K562 (cell line): ENCODE measurements at regions not wholly inside any gene's neighbourhood (a gene's known extent, or its start where the extent isn't known, plus 50 kb on each side); places are given as distances from the start of the nearest gene placed in this dataset.

Experiments
- ATAC-seq: fragments of 200-7000 bp; cut with Tn5 transposase; 3 replicates; pipeline ENCODE4 v1.9.1; 2020; ENCODE audit warnings: moderate library complexity
- BruUV-seq: library from RNA; stranded (reverse); fragments of 400-500 nt; replicated peaks from 2 replicates; lab custom pipeline; 2021; lab: Mats Ljungman, UMichigan
- CTCF ChIA-PET: fragments of 300-600 bp; formaldehyde crosslinking; extraction: SDS; loops from one replicate; lab custom pipeline; 2021; ENCODE audit warnings: low intra/inter-chr PET ratio; lab: Yijun Ruan, JAX
- POLR2A ChIA-PET: fragments of 300-600, 350-650 bp; sonication (Branson Sonifier 250); formaldehyde crosslinking; extraction: SDS; loops from one replicate; lab custom pipeline; 2021; ENCODE audit warnings: antibody characterized with exemption, inconsistent platforms; lab: Yijun Ruan, JAX
- DNase-seq, 4 experiments: peaks; one replicate each; pipeline versions ENCODE4 v3.0.0 to v3.0.0-alpha.2; 2011 to 2018; ENCODE audit warnings: low spot score in 3 of 4, mixed read lengths in 3 of 4; ENCODE audit errors: extremely low read depth in 1 of 4
- FAIRE-seq: peaks from 2 replicates; lab custom pipeline; 2011; peaks lifted over from hg19 to GRCh38; lab: Jason Lieb, UNC
- H2AFZ ChIP-seq: 2 replicates; pipeline ENCODE4 v1.6.0; 2011; ENCODE audit warnings: low read depth, low read length, control low read depth, inconsistent platforms
- H3K27ac ChIP-seq: fragments of 200-600 bp; 3 replicates; pipeline ENCODE4 v1.8.0; 2011; ENCODE audit warnings: low read depth, mild to moderate bottlenecking, control low read depth, inconsistent platforms, low read length, moderate library complexity, mixed read lengths; ENCODE audit errors: extremely low read depth
- H3K27me3 ChIP-seq, 2 experiments: fragments of 300-600 bp in 1 of 2; 2 replicates in 1 of 2; 3 replicates in 1 of 2; pipeline versions ENCODE4 v1.6.0 to v1.8.0; 2011; ENCODE audit warnings: inconsistent platforms in 2 of 2, low read length in 2 of 2, mild to moderate bottlenecking in 1 of 2, mixed read lengths in 1 of 2, moderate library complexity in 1 of 2; ENCODE audit not compliant: control insufficient read depth in 2 of 2, insufficient read depth in 2 of 2
- H3K36me3 ChIP-seq: fragments of 300-600 bp; 3 replicates; pipeline ENCODE4 v1.8.0; 2011; ENCODE audit warnings: mild to moderate bottlenecking, low read length, inconsistent platforms; ENCODE audit not compliant: control insufficient read depth, insufficient read depth
- H3K4me1 ChIP-seq, 2 experiments: fragments of 200-600 bp in 1 of 2; replicated peaks in 1 of 2; 2 replicates in 1 of 2; 3 replicates in 1 of 2; pipeline versions ENCODE4 v1.5.1 to v1.8.0; 2011; ENCODE audit warnings: inconsistent platforms in 2 of 2, low read length in 2 of 2, mild to moderate bottlenecking in 1 of 2, mixed read lengths in 1 of 2, moderate library complexity in 1 of 2; ENCODE audit not compliant: control insufficient read depth in 2 of 2, insufficient read depth in 2 of 2
- H3K4me2 ChIP-seq: 2 replicates; pipeline ENCODE4 v1.6.1; 2011; ENCODE audit warnings: low read length, control low read depth, inconsistent platforms, mixed read lengths; ENCODE audit not compliant: insufficient read depth
- H3K4me3 ChIP-seq: fragments of 200-600 bp; sonication (generic), shearing (Covaris generic); 2 replicates; pipeline ENCODE4 v1.5.1; 2016; ENCODE audit warnings: control low read depth, inconsistent platforms
- H3K79me2 ChIP-seq: fragments of 200-600 bp; 3 replicates; pipeline ENCODE4 v1.8.0; 2011; ENCODE audit warnings: low read length, inconsistent platforms; ENCODE audit not compliant: control insufficient read depth, insufficient read depth
- H3K9ac ChIP-seq, 2 experiments: 2 replicates each; pipeline versions ENCODE4 v1.6.0 to v1.6.1; 2011; ENCODE audit warnings: low read depth in 2 of 2, low read length in 2 of 2, control low read depth in 1 of 2, inconsistent platforms in 1 of 2, mild to moderate bottlenecking in 1 of 2, mixed read lengths in 1 of 2; ENCODE audit not compliant: insufficient read depth in 1 of 2
- H3K9me1 ChIP-seq: one replicate; pipeline ENCODE4 v1.6.0; 2011; ENCODE audit warnings: inconsistent platforms, mild to moderate bottlenecking, low read length, moderate library complexity; ENCODE audit not compliant: control insufficient read depth, insufficient read depth
- H3K9me3 ChIP-seq: replicated peaks from 2 replicates; pipeline ENCODE4 v1.5.1; 2011; ENCODE audit warnings: low read depth, low read length, inconsistent platforms; ENCODE audit not compliant: control insufficient read depth, insufficient read depth
- H4K20me1 ChIP-seq: replicated peaks from 2 replicates; pipeline ENCODE4 v1.6.1; 2011; ENCODE audit warnings: low read length, inconsistent platforms, mixed read lengths; ENCODE audit not compliant: control insufficient read depth, insufficient read depth
- C11orf30 ChIP-seq: fragments of 450-650 bp; IDR thresholded peaks from 2 replicates; pipeline ENCODE4 v1.6.1; 2016; ENCODE audit warnings: low read depth, mild to moderate bottlenecking
- DMBX1 ChIP-seq: fragments of 250-450 bp; sonication (Bioruptor Pico); IDR thresholded peaks from 2 replicates; pipeline ENCODE4 v1.8.0; 2022; ENCODE audit warnings: inconsistent platforms, mild to moderate bottlenecking, moderate library complexity, borderline replicate concordance
- DNMT1 ChIP-seq: fragments of 450-650 bp; IDR thresholded peaks from 2 replicates; pipeline ENCODE4 v1.6.1; 2016; ENCODE audit warnings: antibody characterized with exemption, mild to moderate bottlenecking
- FOXJ3 ChIP-seq: sonication (generic); formaldehyde crosslinking; IDR thresholded peaks from 2 replicates; pipeline ENCODE4 v1.4.0; 2020; ENCODE audit warnings: mild to moderate bottlenecking, missing genetic modification reagents
- FOXP1 ChIP-seq: sonication (generic); formaldehyde crosslinking; IDR thresholded peaks from 2 replicates; pipeline ENCODE4 v1.8.0; 2022; ENCODE audit warnings: mild to moderate bottlenecking, missing genetic modification reagents
- HMG20A ChIP-seq: fragments of 450-650 bp; formaldehyde crosslinking; conservative IDR thresholded peaks from 2 replicates; pipeline ENCODE4 v1.4.0; 2020; ENCODE audit warnings: mild to moderate bottlenecking, mixed read lengths
- HNRNPH1 ChIP-seq: fragments of 200-400 bp; formaldehyde crosslinking; optimal IDR thresholded peaks from 2 replicates; pipeline ENCODE3; 2017; ENCODE audit warnings: low read depth, mild to moderate bottlenecking, low read length, moderate library complexity
- HOXB6 ChIP-seq: fragments of 250-450 bp; sonication (Bioruptor Pico); IDR thresholded peaks from 2 replicates; pipeline ENCODE4 v1.5.1; 2022; ENCODE audit warnings: mild to moderate bottlenecking, borderline replicate concordance
- KAT2B ChIP-seq: IDR thresholded peaks from one replicate; pipeline ENCODE4 v1.6.1; 2012; ENCODE audit warnings: low read depth, mild to moderate bottlenecking, control low read depth, inconsistent platforms, low read length, moderate library complexity
- KLF1 ChIP-seq: fragments of 450-650 bp; IDR thresholded peaks from 2 replicates; pipeline ENCODE4 v1.6.1; 2016; ENCODE audit warnings: missing genetic modification characterization, missing compliant biosample characterization
- KLF16 ChIP-seq: IDR thresholded peaks from 2 replicates; pipeline ENCODE4 v1.6.1; 2016; ENCODE audit warnings: antibody characterized with exemption
- SMARCA5 ChIP-seq: fragments of 450-650 bp; IDR thresholded peaks from 2 replicates; pipeline ENCODE4 v1.6.1; 2016
- TBL1XR1 ChIP-seq, 2 experiments: IDR thresholded peaks; 2 replicates each; pipeline ENCODE4 v1.6.1; 2012; ENCODE audit warnings: improper control_type of control experiment in 2 of 2, low read length in 2 of 2, mild to moderate bottlenecking in 1 of 2
- TEAD4 ChIP-seq, 2 experiments: sonication (generic) in 1 of 2; formaldehyde crosslinking in 1 of 2; IDR thresholded peaks; 2 replicates each; pipeline versions ENCODE4 v1.6.1 to v1.8.0; 2012 to 2022; ENCODE audit warnings: borderline replicate concordance in 1 of 2, inconsistent platforms in 1 of 2, low read length in 1 of 2, mild to moderate bottlenecking in 1 of 2, missing genetic modification reagents in 1 of 2
- ZNF124 ChIP-seq: sonication (generic); formaldehyde crosslinking; IDR thresholded peaks from 2 replicates; pipeline ENCODE4 v1.8.1; 2022; ENCODE audit warnings: missing genetic modification reagents
- ZNF143 ChIP-seq: sonication (generic); formaldehyde crosslinking; IDR thresholded peaks from 2 replicates; pipeline ENCODE4 v1.9.0; 2022; ENCODE audit warnings: mild to moderate bottlenecking, missing genetic modification reagents
- ZNF146 ChIP-seq: IDR thresholded peaks from one replicate; pipeline ENCODE4 v1.6.1; 2018; ENCODE audit warnings: missing compliant biosample characterization; ENCODE audit not compliant: unreplicated experiment
- ZNF311 ChIP-seq: fragments of 250-450 bp; sonication (Bioruptor Pico); IDR thresholded peaks from 2 replicates; pipeline ENCODE4 v1.4.0; 2020; ENCODE audit warnings: mild to moderate bottlenecking, moderate library complexity
- ZNF316 ChIP-seq: fragments of 450-650 bp; IDR thresholded peaks from 2 replicates; pipeline ENCODE4 v1.6.1; 2016
- ZSCAN32 ChIP-seq: fragments of 450-650 bp; formaldehyde crosslinking; IDR thresholded peaks from 2 replicates; pipeline ENCODE4 v1.4.0; 2020; ENCODE audit warnings: mild to moderate bottlenecking, moderate library complexity
- WGBS: fragments of 100-300 bp; shearing (Covaris generic); methylation state at CpG from one replicate; pipeline ENCODE4 v1.1.6; 2016; ENCODE audit warnings: low coverage, mixed read lengths; ENCODE audit not compliant: insufficient coverage; ENCODE audit errors: missing lambda C conversion rate; 5-methylcytosine and 5-hydroxymethylcytosine counted together
- in situ Hi-C: fragments of 300-500 bp; cut with MboI; formaldehyde crosslinking; loops from 4 replicates; pipeline ENCODE4 v1.15.0; 2018; ENCODE audit warnings: inconsistent platforms, mixed read lengths
- intact Hi-C: fragments of 100-400 bp; cut with micrococcal nuclease; formaldehyde crosslinking; loops from 2 replicates; pipeline ENCODE4 v1.14.2; 2022
- TF ChIP-seq, protein P1 (sequence below): sonication (generic); IDR thresholded peaks from 2 replicates; pipeline ENCODE4 v1.6.1; 2016
- TF ChIP-seq, protein P2 (sequence below): fragments of 250-450 bp; sonication (Bioruptor Pico); IDR thresholded peaks from 2 replicates; pipeline ENCODE4 v1.5.0; 2022; ENCODE audit warnings: mild to moderate bottlenecking

DNA sequence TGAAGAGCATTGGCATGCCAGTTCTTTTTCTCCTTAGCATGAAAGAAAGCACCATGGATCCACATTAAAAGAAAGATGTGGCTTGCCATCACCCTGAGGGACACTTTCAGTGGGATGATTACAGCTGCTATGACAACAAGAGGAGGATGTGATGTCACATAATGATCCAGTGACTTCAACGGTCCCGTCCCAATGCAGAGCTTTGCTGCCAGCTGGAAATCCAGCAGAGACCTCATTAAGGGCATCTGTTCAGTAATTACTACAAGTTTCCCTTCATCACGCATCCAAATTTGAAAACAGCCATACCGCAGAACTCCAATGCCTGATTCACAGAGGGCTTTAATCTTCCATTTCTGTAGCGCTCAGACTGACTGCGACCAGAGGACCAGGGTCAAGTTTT, 206.6 kb downstream of the LSM5 start (continued):
- no peak for TF ChIP-seq FOXP1 (CRISPR knock-in tag)
- no peak for TF ChIP-seq TEAD4 (IDR thresholded peaks at IDR 0.05; ENCODE audit: low read length)
- TF ChIP-seq TEAD4 (CRISPR knock-in tag; IDR thresholded peaks at IDR 0.05; ENCODE audit: borderline replicate concordance), result no peak
- TF ChIP-seq ZNF311 (CRISPR knock-in tag), result no peak
- no peak for TF ChIP-seq FOXJ3 (CRISPR knock-in tag)
- TF ChIP-seq HMG20A (CRISPR knock-in tag), result no peak

DNA sequence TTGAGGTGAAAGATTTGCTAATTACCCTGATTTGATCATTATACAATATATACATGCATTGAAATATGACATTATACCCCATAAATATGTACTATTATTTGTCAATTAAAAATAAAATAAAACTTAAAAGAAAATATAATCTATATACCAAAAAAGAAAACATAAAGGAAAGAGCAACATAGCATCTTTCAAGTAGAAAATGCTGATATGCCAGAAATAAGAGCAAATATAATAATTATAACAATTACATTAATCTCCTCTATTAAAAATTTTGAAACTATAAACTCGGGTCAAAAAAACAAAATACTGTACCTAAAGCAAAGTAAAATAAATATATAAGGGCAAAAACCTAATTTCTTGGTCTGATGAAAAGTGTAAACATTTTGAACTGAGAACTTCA, 209.3 kb upstream of the PDE1C start:
- intact Hi-C loops, result no loop called here
- no peaks in the 10 kb centered on the region for H3K9me3 ChIP-seq
- ATAC-seq, result no peak
- H3K79me2 ChIP-seq, result no peaks in the 10 kb centered on the region
- DNase-seq, result no peak
- WGBS, result 0% methylated on average over 1 of the region's 1 CpG
- H2AFZ ChIP-seq, result no peak overlapping the region
- no peak for TF ChIP-seq DMBX1 (CRISPR knock-in tag)
- TF ChIP-seq ZSCAN32 (CRISPR knock-in tag), result no peak
- no peak for TF ChIP-seq ZNF124
- TF ChIP-seq, protein P1, sequence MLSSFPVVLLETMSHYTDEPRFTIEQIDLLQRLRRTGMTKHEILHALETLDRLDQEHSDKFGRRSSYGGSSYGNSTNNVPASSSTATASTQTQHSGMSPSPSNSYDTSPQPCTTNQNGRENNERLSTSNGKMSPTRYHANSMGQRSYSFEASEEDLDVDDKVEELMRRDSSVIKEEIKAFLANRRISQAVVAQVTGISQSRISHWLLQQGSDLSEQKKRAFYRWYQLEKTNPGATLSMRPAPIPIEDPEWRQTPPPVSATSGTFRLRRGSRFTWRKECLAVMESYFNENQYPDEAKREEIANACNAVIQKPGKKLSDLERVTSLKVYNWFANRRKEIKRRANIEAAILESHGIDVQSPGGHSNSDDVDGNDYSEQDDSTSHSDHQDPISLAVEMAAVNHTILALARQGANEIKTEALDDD, result no peak
- TF ChIP-seq HNRNPH1, result no peak
- TF ChIP-seq KAT2B, result no peak
- no peak for TF ChIP-seq ZNF146 (CRISPR knock-in tag)
- no peak for TF ChIP-seq KLF1 (tag)
- TF ChIP-seq TBL1XR1 (IDR thresholded peaks at IDR 0.05; ENCODE audit: low read length in 2 of 2), result no peak
- TF ChIP-seq SMARCA5, result no peak
- TF ChIP-seq, protein P2, sequence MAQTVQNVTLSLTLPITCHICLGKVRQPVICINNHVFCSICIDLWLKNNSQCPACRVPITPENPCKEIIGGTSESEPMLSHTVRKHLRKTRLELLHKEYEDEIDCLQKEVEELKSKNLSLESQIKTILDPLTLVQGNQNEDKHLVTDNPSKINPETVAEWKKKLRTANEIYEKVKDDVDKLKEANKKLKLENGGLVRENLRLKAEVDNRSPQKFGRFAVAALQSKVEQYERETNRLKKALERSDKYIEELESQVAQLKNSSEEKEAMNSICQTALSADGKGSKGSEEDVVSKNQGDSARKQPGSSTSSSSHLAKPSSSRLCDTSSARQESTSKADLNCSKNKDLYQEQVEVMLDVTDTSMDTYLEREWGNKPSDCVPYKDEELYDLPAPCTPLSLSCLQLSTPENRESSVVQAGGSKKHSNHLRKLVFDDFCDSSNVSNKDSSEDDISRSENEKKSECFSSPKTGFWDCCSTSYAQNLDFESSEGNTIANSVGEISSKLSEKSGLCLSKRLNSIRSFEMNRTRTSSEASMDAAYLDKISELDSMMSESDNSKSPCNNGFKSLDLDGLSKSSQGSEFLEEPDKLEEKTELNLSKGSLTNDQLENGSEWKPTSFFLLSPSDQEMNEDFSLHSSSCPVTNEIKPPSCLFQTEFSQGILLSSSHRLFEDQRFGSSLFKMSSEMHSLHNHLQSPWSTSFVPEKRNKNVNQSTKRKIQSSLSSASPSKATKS (CRISPR knock-in tag), result no peak
- no peak for TF ChIP-seq HOXB6 (CRISPR knock-in tag)
- peak; percentile 57 for TF ChIP-seq C11orf30
- no peak for TF ChIP-seq DNMT1
- no peak for TF ChIP-seq ZNF143 (CRISPR knock-in tag)
- TF ChIP-seq ZNF316, result peak; percentile 79
- no peak for TF ChIP-seq KLF16
- H3K4me2 ChIP-seq, result no peak overlapping the region
- H3K9me1 ChIP-seq, result no peaks in the 10 kb centered on the region
- no TSS peak for BruUV-seq
- ChIA-PET CTCF (interaction anchor here (0.7 kb wide), 1 partner anchor 23 kb away, joined by 3 read pairs; no protein-coding TSS in a partner anchor), POLR2A (no interaction called here)
- no peak overlapping the region for H3K27ac ChIP-seq
- H3K27me3 ChIP-seq, result no peaks in the 10 kb centered on the region
- no peak overlapping the region for H3K4me3 ChIP-seq
- no peaks in the 10 kb centered on the region for H3K4me1 ChIP-seq
- FAIRE-seq, result no peak
- H4K20me1 ChIP-seq, result no peaks in the 10 kb centered on the region
- no peak overlapping the region for H3K9ac ChIP-seq
- no peaks in the 10 kb centered on the region for H3K36me3 ChIP-seq
- in situ Hi-C loops, result no loop called here
